Heart left ventricle (tissue), 16 donors: ENCODE measurements at regions not wholly inside any gene's neighbourhood (a gene's known extent, or its start where the extent isn't known, plus 50 kb on each side); places are given as distances from the start of the nearest gene placed in this dataset.

Experiments
- ATAC-seq, 4 donors: fragments of 200-7000 bp; cut with Tn5 transposase; one replicate each; pipeline ENCODE4 v1.9.1; 2020 to 2022; ENCODE audit warnings: moderate library complexity in 4 of 4, mild to moderate bottlenecking in 3 of 4, moderate number of reproducible peaks in 1 of 4
- DNase-seq, 5 donors: peaks; one replicate each; pipeline ENCODE4 v3.0.0-alpha.2; 2020
- H3K27ac ChIP-seq, 12 donors: fragments of 200-600 bp; sonication (generic) in 4 of 12; one replicate each; pipeline versions ENCODE4 v1.5.0 to v1.8.0; 2016 to 2022; ENCODE audit warnings: mild to moderate bottlenecking in 2 of 12
- H3K27me3 ChIP-seq, 9 donors: fragments of 200-600 bp; sonication (generic) in 2 of 9; one replicate each; pipeline versions ENCODE4 v1.5.1 to v1.8.0; 2016 to 2022; ENCODE audit warnings: mild to moderate bottlenecking in 3 of 9
- H3K36me3 ChIP-seq, 9 donors: fragments of 200-600 bp; sonication (generic) in 2 of 9; one replicate each; pipeline versions ENCODE4 v1.5.0 to v1.8.0; 2018 to 2022; ENCODE audit warnings: mild to moderate bottlenecking in 2 of 9
- H3K4me1 ChIP-seq, 12 donors: fragments of 200-600 bp; sonication (generic) in 4 of 12; one replicate each; pipeline versions ENCODE4 v1.5.0 to v1.8.0; 2016 to 2022; ENCODE audit warnings: mild to moderate bottlenecking in 3 of 12
- H3K4me3 ChIP-seq, 12 donors: fragments of 200-600 bp; sonication (generic) in 4 of 12; one replicate each; pipeline versions ENCODE4 v1.5.0 to v1.8.0; 2017 to 2022; ENCODE audit warnings: mild to moderate bottlenecking in 9 of 12, moderate library complexity in 4 of 12
- H3K9me3 ChIP-seq, 12 donors: fragments of 200-600 bp; sonication (generic) in 4 of 12; one replicate each; pipeline versions ENCODE4 v1.5.0 to v1.8.0; 2016 to 2022; ENCODE audit warnings: mild to moderate bottlenecking in 1 of 12
- POLR2A ChIP-seq, 2 donors: fragments of 450-650 bp; IDR thresholded peaks; one replicate each; pipeline ENCODE4 v1.6.1; 2017; ENCODE audit warnings: antibody characterized with exemption in 2 of 2, mild to moderate bottlenecking in 2 of 2, moderate library complexity in 2 of 2
- WGBS, 4 donors: extraction: QIAGEN DNeasy Blood & Tissue Kit in 2 of 4; methylation state at CpG; one replicate each; pipeline versions ENCODE4 v1.1.5 to v1.1.7; 2013 to 2018; 5-methylcytosine and 5-hydroxymethylcytosine counted together
- intact Hi-C, 10 donors: fragments of 100-400 bp; cut with DNase I; formaldehyde crosslinking; loops; one replicate each; pipeline versions ENCODE4 v1.11.1 to v1.14.2; 2022
- TF ChIP-seq, protein P1 (sequence below), 12 donors: fragments of 200-600 bp; sonication (generic) in 4 of 12; IDR thresholded peaks; one replicate each; pipeline versions ENCODE4 v1.5.0 to v1.8.0; 2018 to 2022; ENCODE audit warnings: antibody characterized with exemption in 12 of 12, mild to moderate bottlenecking in 5 of 12
- donor health status: ischemic (EF 13 %, LVEDD 7.1; RV severe dilation, severe dysfunction).
- donor health status: healthy with polysubstance abuse.
- donor health status: DM: no; HTN: yes; CAD: no.
- donor health status: DM: no; HTN: no; CAD: no.
- donor health status: ischemic (EF 25% LVEDD 6.9; RV normal size, moderate dysfunction).
- donor health status: ischemic (EF 25% LVEDD 5.7; RV mildly dilated, moderate dysfunction).
- donor health status: healthy.
- donor health status: DM: yes; HTN: yes; CAD: no.
- donor health status: ischemic (EF 35%, LVEDD 5.7; RV mildly dilated, moderate dysfunction).
- donor health status: nonischemic (EF 11% LVEDD 7.7; RV severe dilation, severe dysfunction).
- donor health status: DM: yes; HTN: yes; CAD: no.
- donor health status: PGD.
- donor health status: ischemic (EF 29% LVEDD 5.4; RV normal size, mild dysfunction).
- donor health status: nonischemic (EF 23%, LVEDD 6.1; RV moderate dilation, normal function).

DNA sequence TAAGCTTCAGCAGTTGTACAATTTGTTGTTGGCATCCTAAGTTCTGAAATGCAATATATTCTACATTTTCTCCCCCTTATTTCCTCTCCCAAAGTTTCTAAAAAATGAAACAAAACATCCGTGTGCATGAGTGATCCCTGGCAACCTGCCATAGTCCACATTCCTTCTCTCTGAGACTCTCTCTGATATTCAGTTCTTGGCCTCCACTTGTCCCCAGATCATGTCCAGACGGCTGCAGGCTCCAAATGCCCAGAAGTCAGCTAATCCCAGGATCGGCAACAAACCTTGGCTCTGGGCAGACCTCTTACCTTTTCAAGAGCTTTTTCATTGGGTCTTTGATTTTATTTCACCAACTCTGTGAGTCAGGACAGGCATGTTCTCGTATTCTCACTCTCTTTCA is 187.8 kb downstream of the ETS2 start:
- intact Hi-C loops, result loop anchor here in 7 of 10 donors (5.0 to 10.0 kb wide), 6 partner anchors 66 to 249 kb away; partner anchors contain the start of gene ETS2 (in 2 of the 7)
- DNase-seq (peak in 4 of 5 donors; percentile 69 to 81 (median 74)), ATAC-seq (peak; percentile 32 to 70 (median 48))
- Histone ChIP-seq H3K4me1 (peaks cover 14 to 97% (median 85%) of the 10 kb centered on the region in 12 donors), H3K27me3 (no peaks in the 10 kb centered on the region), H3K4me3 (no peak overlapping the region), H3K27ac (peak overlapping the region; percentile 12 to 91 (median 78)), H3K9me3 (no peaks in the 10 kb centered on the region), H3K36me3 (no peaks in the 10 kb centered on the region)
- WGBS, 4 donors, result 19 to 24% (median 21%) methylated on average over 4 of the region's 4 CpGs
- TF ChIP-seq, protein P1, sequence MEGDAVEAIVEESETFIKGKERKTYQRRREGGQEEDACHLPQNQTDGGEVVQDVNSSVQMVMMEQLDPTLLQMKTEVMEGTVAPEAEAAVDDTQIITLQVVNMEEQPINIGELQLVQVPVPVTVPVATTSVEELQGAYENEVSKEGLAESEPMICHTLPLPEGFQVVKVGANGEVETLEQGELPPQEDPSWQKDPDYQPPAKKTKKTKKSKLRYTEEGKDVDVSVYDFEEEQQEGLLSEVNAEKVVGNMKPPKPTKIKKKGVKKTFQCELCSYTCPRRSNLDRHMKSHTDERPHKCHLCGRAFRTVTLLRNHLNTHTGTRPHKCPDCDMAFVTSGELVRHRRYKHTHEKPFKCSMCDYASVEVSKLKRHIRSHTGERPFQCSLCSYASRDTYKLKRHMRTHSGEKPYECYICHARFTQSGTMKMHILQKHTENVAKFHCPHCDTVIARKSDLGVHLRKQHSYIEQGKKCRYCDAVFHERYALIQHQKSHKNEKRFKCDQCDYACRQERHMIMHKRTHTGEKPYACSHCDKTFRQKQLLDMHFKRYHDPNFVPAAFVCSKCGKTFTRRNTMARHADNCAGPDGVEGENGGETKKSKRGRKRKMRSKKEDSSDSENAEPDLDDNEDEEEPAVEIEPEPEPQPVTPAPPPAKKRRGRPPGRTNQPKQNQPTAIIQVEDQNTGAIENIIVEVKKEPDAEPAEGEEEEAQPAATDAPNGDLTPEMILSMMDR (IDR thresholded peaks at IDR 0.05), result no peak
- TF ChIP-seq POLR2A (IDR thresholded peaks at IDR 0.05), result no peak

DNA sequence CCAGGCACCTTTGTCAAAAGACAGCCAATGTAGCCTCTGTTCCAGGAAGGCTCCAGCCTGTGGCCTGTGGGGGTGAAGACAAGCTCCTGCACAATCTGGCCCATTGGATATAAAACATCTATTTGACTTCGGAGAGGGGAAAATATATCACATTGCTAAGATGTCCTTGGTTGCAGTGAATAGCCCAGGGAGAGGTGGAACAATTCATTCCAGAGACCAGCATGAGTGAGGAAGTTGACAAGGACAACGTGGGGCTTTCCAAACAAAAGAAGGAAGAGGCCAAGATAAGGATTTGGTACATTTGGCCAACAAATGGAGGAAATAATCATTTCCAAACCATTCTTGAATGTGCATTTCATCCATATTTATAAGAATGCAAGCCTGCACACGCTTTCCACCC is 187.0 kb downstream of the ETS2 start:
- Histone ChIP-seq H3K4me1 (peaks cover 14 to 98% (median 88%) of the 10 kb centered on the region in 12 donors), H3K27ac (peak overlapping the region; percentile 75 to 91 (median 80)), H3K9me3 (no peaks in the 10 kb centered on the region), H3K27me3 (no peaks in the 10 kb centered on the region), H3K4me3 (no peak overlapping the region), H3K36me3 (no peaks in the 10 kb centered on the region)
- DNase-seq (peak in 1 of 5 donors; percentile 46), ATAC-seq (peak; percentile 25 to 56 (median 44))
- TF ChIP-seq, protein P1 (IDR thresholded peaks at IDR 0.05), result no peak
- TF ChIP-seq POLR2A (IDR thresholded peaks at IDR 0.05), result no peak
- 47 to 62% (median 55%) methylated on average over 3 of the region's 3 CpGs for WGBS, 4 donors
- intact Hi-C loops, result loop anchor here in 7 of 10 donors (5.0 to 10.0 kb wide), 6 partner anchors 65 to 248 kb away; partner anchors contain the start of gene ETS2 (in 2 of the 7)

DNA sequence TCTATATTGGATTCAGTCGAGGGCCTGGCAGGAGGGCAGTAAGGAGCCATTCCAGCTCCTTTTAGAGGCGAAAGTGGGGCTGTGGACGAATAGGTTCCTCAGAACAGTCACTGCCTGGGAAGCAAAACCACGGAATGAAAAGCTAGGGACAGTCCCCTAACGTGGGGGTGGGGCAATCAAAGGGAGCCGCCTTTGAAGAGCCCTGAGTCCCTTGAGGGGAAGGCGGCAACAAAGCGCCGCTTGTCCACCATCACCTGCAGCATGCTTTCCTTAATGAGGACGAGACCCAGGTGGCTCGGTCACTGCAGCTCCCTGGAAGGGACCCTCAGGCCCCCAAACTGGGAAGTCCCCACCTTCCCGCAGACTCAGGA is 184.7 kb downstream of the ETS2 start:
- H3K27ac ChIP-seq, result peak overlapping the region in 11 of 12 donors; percentile 5 to 84 (median 76)
- peaks cover 16 to 100% (median 90%) of the 10 kb centered on the region in 12 donors for H3K4me1 ChIP-seq
- H3K9me3 ChIP-seq, result no peaks in the 10 kb centered on the region
- WGBS, 4 donors, result 49 to 68% (median 54%) methylated on average over 12 of the region's 12 CpGs
- intact Hi-C loops, result loop anchor here in 7 of 10 donors (5.0 to 10.0 kb wide), 6 partner anchors 63 to 246 kb away; partner anchors contain the start of gene ETS2 (in 2 of the 7)
- no peak for DNase-seq
- H3K36me3 ChIP-seq, result no peaks in the 10 kb centered on the region
- H3K4me3 ChIP-seq, result no peak overlapping the region
- TF ChIP-seq, protein P1 (IDR thresholded peaks at IDR 0.05), result no peak
- no peak for TF ChIP-seq POLR2A (IDR thresholded peaks at IDR 0.05)
- H3K27me3 ChIP-seq, result no peaks in the 10 kb centered on the region
- no peak for ATAC-seq

DNA sequence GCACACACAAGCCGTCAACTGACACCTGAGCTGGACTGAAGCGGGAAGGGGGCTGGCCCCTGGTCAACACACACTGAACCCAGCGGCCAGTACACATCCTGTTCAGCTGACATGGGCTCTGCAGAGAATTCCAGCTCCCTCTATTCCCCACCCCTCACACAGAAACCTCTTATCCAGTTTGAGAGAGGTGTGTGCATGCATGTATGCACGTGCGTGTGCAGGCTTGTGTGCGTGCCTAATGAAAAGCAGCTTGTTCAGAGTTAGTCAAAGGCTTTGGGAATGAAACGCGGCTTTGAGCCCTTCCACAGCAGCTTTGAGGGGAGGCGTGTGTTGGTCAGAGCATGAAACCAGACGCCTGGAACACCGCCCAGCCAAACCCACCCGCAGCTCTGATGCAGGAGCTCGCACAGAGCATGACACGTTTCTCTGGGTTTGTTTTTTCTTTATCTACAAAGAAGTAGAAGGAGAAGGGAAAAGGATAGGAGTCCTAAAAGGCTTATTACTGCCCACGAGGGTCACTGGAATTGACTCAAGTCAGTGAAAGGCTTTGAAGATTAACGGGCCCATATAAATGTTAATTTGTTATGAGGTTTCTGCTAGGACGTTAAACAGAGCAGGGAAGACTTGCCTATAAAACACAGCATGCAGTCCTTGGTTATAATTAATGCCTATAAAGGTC is 184.2 kb downstream of the ETS2 start:
- intact Hi-C loops, result loop anchor here in 7 of 10 donors (5.0 to 10.0 kb wide), 9 partner anchors 63 to 253 kb away; partner anchors contain the start of gene ETS2 (in 3 of the 7)

More for the DNA sequence above, 184.2 kb downstream of the ETS2 start:
- peak in 1 of 5 donors; percentile 46 for DNase-seq
- Histone ChIP-seq H3K27ac (peak overlapping the region in 11 of 12 donors; percentile 3 to 84 (median 76)), H3K9me3 (no peaks in the 10 kb centered on the region), H3K4me3 (no peak overlapping the region), H3K36me3 (no peaks in the 10 kb centered on the region), H3K27me3 (no peaks in the 10 kb centered on the region), H3K4me1 (peaks cover 16 to 100% (median 92%) of the 10 kb centered on the region in 12 donors)
- WGBS, 4 donors, result 21 to 28% (median 25%) methylated on average over 17 of the region's 17 CpGs
- ATAC-seq, result peak in 3 of 4 donors; percentile 9 to 35 (median 35)
- TF ChIP-seq, protein P1 (IDR thresholded peaks at IDR 0.05), result no peak
- no peak for TF ChIP-seq POLR2A (IDR thresholded peaks at IDR 0.05)
